Loucy (cell line): ENCODE measurements at regions not wholly inside any gene's neighbourhood (a gene's known extent, or its start where the extent isn't known, plus 50 kb on each side); places are given as distances from the start of the nearest gene placed in this dataset.

ENCODE experiments used
- CTCF ChIP-seq: fragments of 200-600 bp; sonication (generic); conservative IDR thresholded peaks from 2 replicates; pipeline ENCODE4 v1.5.1; 2014; ENCODE audit warnings: mild to moderate bottlenecking, antibody characterized with exemption, low read length
- EZH2phosphoT487 ChIP-seq: fragments of 200-600 bp; IDR thresholded peaks from 2 replicates; pipeline ENCODE4 v1.6.1; 2018; ENCODE audit warnings: antibody characterized with exemption, mild to moderate bottlenecking, moderate library complexity, borderline replicate concordance

- TF ChIP-seq CTCF: no peak
- no peak for TF ChIP-seq EZH2phosphoT487
Observed at GRCh38 chr1:58266242-58266641, 280.3 kb downstream of the OMA1 start.
